Activated CD8-positive, alpha-beta T cell treated with anti-CD3 and anti-CD28 coated beads for 36 hours (primary cell): ENCODE measurements at regions not wholly inside any gene's neighbourhood (a gene's known extent, or its start where the extent isn't known, plus 50 kb on each side); places are given as distances from the start of the nearest gene placed in this dataset.

Source experiments
- ATAC-seq: fragments of 200-7000 bp; cut with Tn5 transposase; one replicate; pipeline ENCODE4 v1.10.0; 2021; ENCODE audit warnings: mild to moderate bottlenecking, moderate library complexity
- CTCF ChIA-PET: fragments of 350-600 bp; sonication (Branson Sonifier 250); formaldehyde crosslinking; loops from one replicate; lab custom pipeline; 2021; ENCODE audit warnings: antibody characterized with exemption; lab: Charles Lee
- POLR2A ChIA-PET: fragments of 350-600 bp; sonication (Branson Sonifier 250); formaldehyde crosslinking; loops from one replicate; lab custom pipeline; 2021; ENCODE audit warnings: antibody characterized with exemption; lab: Charles Lee
- DNase-seq: peaks from one replicate; pipeline ENCODE4 v3.0.0-alpha.2; 2020
- H3K27ac Mint-ChIP-seq: one replicate; pipeline ENCODE4 v1.8.0; 2021; ENCODE audit warnings: mild to moderate bottlenecking, mixed read lengths
- H3K27me3 Mint-ChIP-seq: one replicate; pipeline ENCODE4 v1.8.0; 2021; ENCODE audit warnings: mixed read lengths
- H3K36me3 Mint-ChIP-seq: one replicate; pipeline ENCODE4 v1.8.0; 2021; ENCODE audit warnings: low read depth, mixed read lengths
- H3K4me1 Mint-ChIP-seq: one replicate; pipeline ENCODE4 v1.8.0; 2021; ENCODE audit warnings: low read depth, mixed read lengths
- H3K4me3 Mint-ChIP-seq: one replicate; pipeline ENCODE4 v1.8.0; 2021; ENCODE audit warnings: mild to moderate bottlenecking, moderate library complexity, mixed read lengths
- H3K9me3 Mint-ChIP-seq: one replicate; pipeline ENCODE4 v1.8.0; 2021; ENCODE audit warnings: mixed read lengths
- intact Hi-C: fragments of 100-400 bp; cut with micrococcal nuclease; formaldehyde crosslinking; loops from one replicate; pipeline ENCODE4 v1.10.0; 2022
- TF ChIP-seq, protein P1 (sequence below): fragments of 200-600 bp; IDR thresholded peaks from one replicate; pipeline ENCODE4 v1.8.0; 2022; ENCODE audit warnings: antibody characterized with exemption, mild to moderate bottlenecking

DNA sequence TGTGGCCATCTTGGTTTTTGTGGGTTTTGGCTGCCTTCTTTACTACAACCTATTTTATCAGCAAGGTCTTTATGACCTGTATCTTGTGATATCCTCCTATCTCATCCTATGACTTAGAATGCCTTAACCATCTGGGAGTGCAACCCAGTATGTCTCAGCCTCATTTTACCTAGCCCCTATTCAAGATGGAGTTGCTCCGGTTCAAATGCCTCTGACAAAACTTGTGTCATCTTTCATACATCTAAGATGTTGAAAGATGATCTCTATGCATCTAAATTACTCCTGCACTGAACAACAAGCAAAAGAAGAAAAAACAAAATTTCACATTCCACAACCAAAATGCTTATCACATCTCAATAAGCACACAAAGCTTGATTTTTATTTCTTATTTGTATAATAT is 129.5 kb upstream of the CNR1 start:
- no peaks in the 10 kb centered on the region for H3K4me1 Mint-ChIP-seq
- H3K27me3 Mint-ChIP-seq: peaks cover 5% of the 10 kb centered on the region
- H3K27ac Mint-ChIP-seq: no peak overlapping the region
- H3K4me3 Mint-ChIP-seq: no peak overlapping the region
- TF ChIP-seq, protein P1, sequence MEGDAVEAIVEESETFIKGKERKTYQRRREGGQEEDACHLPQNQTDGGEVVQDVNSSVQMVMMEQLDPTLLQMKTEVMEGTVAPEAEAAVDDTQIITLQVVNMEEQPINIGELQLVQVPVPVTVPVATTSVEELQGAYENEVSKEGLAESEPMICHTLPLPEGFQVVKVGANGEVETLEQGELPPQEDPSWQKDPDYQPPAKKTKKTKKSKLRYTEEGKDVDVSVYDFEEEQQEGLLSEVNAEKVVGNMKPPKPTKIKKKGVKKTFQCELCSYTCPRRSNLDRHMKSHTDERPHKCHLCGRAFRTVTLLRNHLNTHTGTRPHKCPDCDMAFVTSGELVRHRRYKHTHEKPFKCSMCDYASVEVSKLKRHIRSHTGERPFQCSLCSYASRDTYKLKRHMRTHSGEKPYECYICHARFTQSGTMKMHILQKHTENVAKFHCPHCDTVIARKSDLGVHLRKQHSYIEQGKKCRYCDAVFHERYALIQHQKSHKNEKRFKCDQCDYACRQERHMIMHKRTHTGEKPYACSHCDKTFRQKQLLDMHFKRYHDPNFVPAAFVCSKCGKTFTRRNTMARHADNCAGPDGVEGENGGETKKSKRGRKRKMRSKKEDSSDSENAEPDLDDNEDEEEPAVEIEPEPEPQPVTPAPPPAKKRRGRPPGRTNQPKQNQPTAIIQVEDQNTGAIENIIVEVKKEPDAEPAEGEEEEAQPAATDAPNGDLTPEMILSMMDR: no peak
- ATAC-seq: no peak
- intact Hi-C loops: no loop called here
- CTCF ChIA-PET: no interaction called here
- no peaks in the 10 kb centered on the region for H3K9me3 Mint-ChIP-seq
- POLR2A ChIA-PET: no interaction called here
- H3K36me3 Mint-ChIP-seq: no peaks in the 10 kb centered on the region
- DNase-seq: no peak

DNA sequence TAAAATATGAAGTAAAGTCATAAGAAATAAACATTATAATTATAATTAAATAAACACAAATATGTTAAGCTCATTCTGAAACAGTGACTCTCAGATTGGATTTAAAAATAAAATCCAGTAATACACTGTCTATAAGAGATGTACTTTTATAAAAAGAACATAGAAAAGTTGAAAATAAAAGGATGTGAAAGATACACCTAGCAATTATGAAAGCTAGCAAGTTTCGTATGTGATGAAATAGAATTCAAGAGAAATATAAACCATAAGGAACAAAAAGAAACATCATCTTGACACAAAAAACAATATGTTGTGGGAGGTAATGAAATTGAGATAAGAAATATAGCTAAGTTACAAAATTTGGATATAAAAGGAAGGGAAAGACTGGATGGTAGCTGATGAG is 128.6 kb upstream of the CNR1 start:
- CTCF ChIA-PET: no interaction called here
- H3K4me1 Mint-ChIP-seq: no peaks in the 10 kb centered on the region
- TF ChIP-seq, protein P1: no peak

DNA sequence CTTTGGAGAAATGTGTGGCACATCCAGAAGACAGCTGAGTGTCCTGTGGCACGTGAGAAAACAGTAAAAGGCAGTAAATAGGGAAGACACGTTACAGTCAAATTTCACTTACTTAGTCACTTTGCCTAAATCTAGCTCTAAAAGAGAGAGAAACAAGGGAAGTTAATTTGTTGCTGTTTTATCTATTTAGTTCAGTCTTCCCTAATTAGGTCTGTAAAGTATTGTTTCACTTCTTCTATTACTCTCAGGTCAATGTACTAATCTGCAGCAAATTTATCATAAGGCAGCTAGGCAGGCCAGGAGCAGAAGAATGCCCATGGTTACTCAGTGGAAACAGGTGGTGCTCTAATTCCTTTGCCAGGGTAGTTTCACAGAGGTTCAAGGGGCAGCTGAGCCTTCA is 124.3 kb upstream of the CNR1 start:
- H3K9me3 Mint-ChIP-seq: peaks cover 10% of the 10 kb centered on the region
- no peaks in the 10 kb centered on the region for H3K4me1 Mint-ChIP-seq
- TF ChIP-seq, protein P1: no peak

More for the DNA sequence above, 128.6 kb upstream of the CNR1 start:
- H3K27me3 Mint-ChIP-seq: peaks cover 3% of the 10 kb centered on the region
- no peak overlapping the region for H3K4me3 Mint-ChIP-seq
- POLR2A ChIA-PET: no interaction called here
- intact Hi-C loops: no loop called here
- no peaks in the 10 kb centered on the region for H3K36me3 Mint-ChIP-seq
- ATAC-seq (no peak), DNase-seq (no peak)
- H3K9me3 Mint-ChIP-seq: no peaks in the 10 kb centered on the region
- no peak overlapping the region for H3K27ac Mint-ChIP-seq

DNA sequence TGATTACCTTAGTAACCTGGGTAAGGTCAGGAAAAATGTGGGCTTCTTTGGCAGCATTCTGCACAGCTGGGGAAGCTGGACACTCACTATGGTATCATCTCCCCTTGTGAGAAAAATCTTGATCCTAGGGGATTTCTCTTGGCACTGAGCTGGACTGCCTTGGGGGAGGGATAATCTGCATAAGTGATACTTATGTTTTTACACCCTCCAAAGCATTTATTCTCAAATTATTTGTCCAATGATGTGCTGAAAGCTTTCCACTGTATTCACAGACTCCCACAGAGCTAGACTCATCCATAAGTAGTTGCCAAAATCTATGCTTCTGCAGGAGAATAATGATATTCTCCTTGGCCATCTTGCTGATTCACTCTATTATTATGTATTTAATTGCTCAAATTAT is 121.5 kb upstream of the CNR1 start:
- ATAC-seq: no peak

More for the DNA sequence above, 124.3 kb upstream of the CNR1 start:
- ChIA-PET POLR2A (no interaction called here), CTCF (no interaction called here)
- H3K36me3 Mint-ChIP-seq: no peaks in the 10 kb centered on the region
- DNase-seq: no peak
- intact Hi-C loops: no loop called here
- no peak overlapping the region for H3K4me3 Mint-ChIP-seq
- peaks cover 1% of the 10 kb centered on the region for H3K27me3 Mint-ChIP-seq
- no peak overlapping the region for H3K27ac Mint-ChIP-seq
- ATAC-seq: no peak

DNA sequence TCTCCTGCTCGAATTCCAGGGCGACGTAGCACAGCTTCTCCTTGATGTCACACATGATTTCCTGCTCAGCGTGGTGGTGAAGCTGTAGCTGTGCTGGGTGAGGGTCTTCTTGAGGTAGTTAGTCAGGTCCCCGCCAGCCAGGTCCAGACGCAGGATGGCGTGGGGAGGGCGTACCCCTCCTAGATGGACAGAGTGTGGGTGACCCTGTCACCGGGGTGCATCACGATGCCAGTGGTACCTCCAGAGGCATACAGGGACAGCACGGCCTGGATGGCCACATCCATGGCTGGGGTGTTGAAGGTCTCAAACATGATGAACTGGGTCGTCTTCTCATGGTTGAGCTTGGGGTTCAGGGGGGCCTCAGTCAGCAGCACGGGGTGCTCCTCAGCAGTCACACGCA is 110.2 kb upstream of the CNR1 start:
- POLR2A ChIA-PET: no interaction called here
- Mint-ChIP-seq H3K36me3 (no peaks in the 10 kb centered on the region), H3K9me3 (peaks cover 2% of the 10 kb centered on the region), H3K27ac (no peak overlapping the region), H3K4me3 (no peak overlapping the region), H3K4me1 (no peaks in the 10 kb centered on the region), H3K27me3 (peaks cover 2% of the 10 kb centered on the region)
- CTCF ChIA-PET: no interaction called here
- TF ChIP-seq, protein P1: no peak
- intact Hi-C loops: no loop called here
- DNase-seq: no peak
- ATAC-seq: no peak

More for the DNA sequence above, 121.5 kb upstream of the CNR1 start:
- DNase-seq: no peak
- Mint-ChIP-seq H3K9me3 (peaks cover 12% of the 10 kb centered on the region), H3K36me3 (no peaks in the 10 kb centered on the region), H3K4me1 (no peaks in the 10 kb centered on the region), H3K27ac (no peak overlapping the region), H3K4me3 (no peak overlapping the region), H3K27me3 (peaks cover 4% of the 10 kb centered on the region)
- TF ChIP-seq, protein P1: no peak
- ChIA-PET CTCF (no interaction called here), POLR2A (no interaction called here)
- intact Hi-C loops: no loop called here
